RWPE2 (cell line): ENCODE measurements at regions not wholly inside any gene's neighbourhood (a gene's known extent, or its start where the extent isn't known, plus 50 kb on each side); places are given as distances from the start of the nearest gene placed in this dataset.

Experiments used
- ATAC-seq: fragments of 200-7000 bp; cut with Tn5 transposase; 3 replicates; pipeline ENCODE4 v1.9.1; 2021; ENCODE audit warnings: low read depth
- DNase-seq: peaks from one replicate; pipeline ENCODE4 v3.0.0-alpha.2; 2020; ENCODE audit warnings: low spot score
- H3K27ac ChIP-seq: fragments of 450-650 bp; 2 replicates; pipeline ENCODE4 v1.5.1; 2017; ENCODE audit warnings: mild to moderate bottlenecking; ENCODE audit not compliant: poor library complexity, severe bottlenecking
- H3K27me3 ChIP-seq: fragments of 250-450 bp; sonication (Bioruptor Pico); 2 replicates; pipeline ENCODE4 v1.5.1; 2021; ENCODE audit warnings: mild to moderate bottlenecking, moderate library complexity; ENCODE audit not compliant: insufficient read depth, poor library complexity, severe bottlenecking
- H3K36me3 ChIP-seq: fragments of 250-450 bp; sonication (Bioruptor Pico); 2 replicates; pipeline ENCODE4 v1.5.1; 2020; ENCODE audit warnings: low read depth, mild to moderate bottlenecking, moderate library complexity
- H3K4me1 ChIP-seq: fragments of 250-450 bp; sonication (Bioruptor Pico); 2 replicates; pipeline ENCODE4 v1.5.1; 2021; ENCODE audit warnings: mild to moderate bottlenecking, moderate library complexity; ENCODE audit not compliant: insufficient read depth, poor library complexity, severe bottlenecking
- H3K4me3 ChIP-seq: fragments of 250-450 bp; sonication (Bioruptor Pico); 2 replicates; pipeline ENCODE4 v1.5.1; 2021; ENCODE audit warnings: mild to moderate bottlenecking, moderate library complexity; ENCODE audit not compliant: severe bottlenecking
- H3K9me3 ChIP-seq: fragments of 250-450 bp; sonication (Bioruptor Pico); 2 replicates; pipeline ENCODE4 v1.5.1; 2021; ENCODE audit warnings: mild to moderate bottlenecking, moderate library complexity; ENCODE audit not compliant: severe bottlenecking
- CTCF ChIP-seq: fragments of 450-650 bp; IDR thresholded peaks from one replicate; pipeline ENCODE4 v1.5.1; 2017; ENCODE audit warnings: mild to moderate bottlenecking, moderate library complexity; ENCODE audit not compliant: poor library complexity, severe bottlenecking

- Histone ChIP-seq H3K36me3 (no peaks in the 10 kb centered on the region), H3K4me1 (no peaks in the 10 kb centered on the region), H3K9me3 (no peaks in the 10 kb centered on the region), H3K27me3 (no peaks in the 10 kb centered on the region), H3K4me3 (no peak overlapping the region), H3K27ac (no peak overlapping the region)
- TF ChIP-seq CTCF: no peak
- ATAC-seq (no peak), DNase-seq (no peak)
These were observed 71.1 kb downstream of the AVPR1A start for GRCh38 chr12:63079791-63080502.

- TF ChIP-seq CTCF: no peak
These were observed 72.1 kb downstream of the AVPR1A start for GRCh38 chr12:63078906-63079305.

GRCh38 chr12:63075376-63076060 lies 75.5 kb downstream of the AVPR1A start:
- no peak for TF ChIP-seq CTCF
- H3K4me1 ChIP-seq: no peaks in the 10 kb centered on the region
- H3K27me3 ChIP-seq: no peaks in the 10 kb centered on the region
- no peak overlapping the region for H3K4me3 ChIP-seq
- DNase-seq (no peak), ATAC-seq (no peak)
- no peaks in the 10 kb centered on the region for H3K36me3 ChIP-seq
- H3K27ac ChIP-seq: no peak overlapping the region
- no peaks in the 10 kb centered on the region for H3K9me3 ChIP-seq

More at GRCh38 chr12:63078906-63079305, 72.1 kb downstream of the AVPR1A start:
- H3K27ac ChIP-seq: no peak overlapping the region
- no peaks in the 10 kb centered on the region for H3K27me3 ChIP-seq
- no peaks in the 10 kb centered on the region for H3K4me1 ChIP-seq
- H3K36me3 ChIP-seq: no peaks in the 10 kb centered on the region
- ATAC-seq: no peak
- no peaks in the 10 kb centered on the region for H3K9me3 ChIP-seq
- DNase-seq: no peak
- H3K4me3 ChIP-seq: no peak overlapping the region

GRCh38 chr12:63070709-63071108 lies 80.3 kb downstream of the AVPR1A start:
- Histone ChIP-seq H3K4me1 (no peaks in the 10 kb centered on the region), H3K27me3 (no peaks in the 10 kb centered on the region), H3K9me3 (no peaks in the 10 kb centered on the region), H3K27ac (no peak overlapping the region), H3K4me3 (no peak overlapping the region), H3K36me3 (no peaks in the 10 kb centered on the region)
- ATAC-seq: no peak
- no peak for DNase-seq
- TF ChIP-seq CTCF: no peak
